ENCODE measurements at regions not wholly inside any gene's neighbourhood (a gene's known extent, or its start where the extent isn't known, plus 50 kb on each side); places are given as distances from the start of the nearest gene placed in this dataset.

DNA sequence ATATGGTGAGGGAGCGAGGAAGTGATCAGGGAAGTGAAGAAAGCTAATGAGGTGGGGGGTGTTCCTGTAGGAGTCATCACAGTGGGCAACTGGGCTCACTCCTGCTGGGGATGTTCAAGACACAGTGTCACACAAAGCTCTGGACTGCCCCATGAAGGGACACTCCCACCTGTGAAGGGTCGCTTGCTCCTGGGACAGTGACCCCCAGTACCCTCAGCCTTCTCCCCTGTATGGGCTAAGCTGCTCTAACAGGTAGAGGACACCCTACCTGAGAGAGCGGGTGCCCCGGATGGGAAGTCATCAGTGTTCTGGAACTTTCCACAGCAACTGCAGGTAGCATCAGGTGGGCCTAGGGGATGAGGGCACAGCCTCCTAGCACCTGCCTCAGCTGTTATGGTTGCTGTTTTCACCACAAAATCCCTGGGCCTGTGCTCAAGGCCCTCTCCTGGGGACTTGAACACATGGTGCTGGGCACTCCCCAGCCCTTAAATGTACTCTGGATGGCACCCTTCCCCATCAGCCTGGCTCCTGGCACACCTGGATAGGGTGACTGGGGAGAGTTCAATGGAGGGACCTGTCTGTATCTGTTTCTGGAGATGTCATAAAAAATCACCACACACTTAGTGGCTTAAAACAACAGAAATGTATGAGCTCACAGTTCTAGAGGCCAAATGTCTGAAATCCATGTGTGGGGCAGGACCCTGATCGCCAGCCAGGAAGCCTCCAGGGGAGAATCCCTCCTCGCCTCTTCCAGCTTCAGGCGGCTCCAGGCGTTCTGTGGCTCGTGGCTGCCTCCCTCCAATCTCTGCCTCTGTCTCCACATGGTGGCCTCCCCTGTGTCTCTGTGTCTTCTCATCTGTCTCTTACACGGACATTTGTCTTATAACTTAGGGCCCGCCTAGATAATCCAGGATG is 104.0 kb upstream of the CDH5 start:
- Mint-ChIP-seq H3K9me3 (ENCODE audit: insufficient read depth) (no peaks in the 10 kb centered on the region), H3K27me3 (ENCODE audit: low read depth) (peaks cover 10% of the 10 kb centered on the region), H3K4me3 (no peak overlapping the region), H3K27ac (no peak overlapping the region), H3K36me3 (ENCODE audit: low read depth) (no peaks in the 10 kb centered on the region), H3K4me1 (ENCODE audit: low read depth) (peaks cover 3% of the 10 kb centered on the region)
- DNase-seq (no peak), ATAC-seq (no peak)
- POLR2A ChIA-PET: no interaction called here
- CTCF ChIA-PET: interaction anchor here (1.3 kb wide), 1 partner anchor 13 kb away, joined by 4 read pairs; no protein-coding TSS in a partner anchor

DNA sequence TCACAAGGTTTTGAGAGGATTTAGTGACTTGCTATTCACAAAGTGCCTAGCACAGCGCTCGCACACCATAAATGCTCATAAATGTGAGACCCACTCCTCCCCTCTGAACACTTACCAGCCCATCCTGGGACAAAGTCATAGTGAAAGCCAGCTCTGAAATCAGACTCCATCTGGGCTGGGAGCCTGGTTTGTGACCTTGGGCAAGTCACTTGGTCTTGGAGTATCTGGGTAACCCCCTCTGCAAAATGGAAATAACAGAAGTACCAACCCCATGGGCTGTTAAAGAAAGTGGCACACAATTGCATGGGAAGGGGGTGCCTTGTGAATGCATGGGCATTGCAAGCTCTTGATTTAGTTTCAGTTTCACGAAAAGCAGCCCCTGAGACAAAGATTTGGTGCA is 104.7 kb upstream of the CDH5 start:
- ATAC-seq (no peak), DNase-seq (no peak)
- Mint-ChIP-seq H3K27ac (no peak overlapping the region), H3K27me3 (ENCODE audit: low read depth) (peaks cover 7% of the 10 kb centered on the region), H3K4me3 (no peak overlapping the region), H3K4me1 (ENCODE audit: low read depth) (peaks cover 3% of the 10 kb centered on the region), H3K36me3 (ENCODE audit: low read depth) (no peaks in the 10 kb centered on the region), H3K9me3 (ENCODE audit: insufficient read depth) (no peaks in the 10 kb centered on the region)
- ChIA-PET POLR2A (no interaction called here), CTCF (interaction anchor here (0.8 to 1.3 kb wide), 2 partner anchors 10 to 14 kb away, joined by 3 to 4 read pairs; no protein-coding TSS in a partner anchor)

DNA sequence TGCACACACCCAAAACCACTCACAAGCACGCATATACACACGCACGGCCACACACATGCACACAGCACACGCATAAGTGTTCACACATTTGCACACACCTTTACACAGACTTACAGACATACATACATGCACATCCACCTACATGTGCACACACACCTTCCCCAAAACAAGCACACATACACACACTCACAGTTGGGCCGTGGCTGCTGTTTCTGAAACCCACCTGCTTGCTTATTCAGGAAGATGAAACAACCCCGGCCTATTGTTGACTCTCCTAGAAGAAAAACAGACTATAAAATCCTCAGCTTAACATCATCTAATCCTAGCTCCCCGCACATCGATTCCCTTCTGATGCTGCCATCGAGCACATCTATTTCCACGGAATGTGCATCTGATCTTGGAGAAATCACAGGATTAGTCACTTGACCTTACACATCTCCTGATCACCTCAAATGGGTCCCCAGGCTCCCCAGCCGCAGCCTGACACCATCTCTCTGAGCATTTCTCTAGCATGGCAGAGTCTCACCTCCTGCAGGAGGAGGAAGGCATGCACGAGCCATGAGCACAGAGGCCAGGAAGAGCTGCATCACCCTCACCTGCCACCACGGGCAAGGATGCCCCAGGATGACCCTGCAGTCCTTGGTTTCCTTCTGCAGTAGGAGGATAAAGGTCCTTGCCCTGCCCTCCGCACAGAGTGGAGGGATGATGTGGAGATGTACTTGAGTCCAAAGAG is 105.8 kb upstream of the CDH5 start:
- no peak overlapping the region for H3K27ac Mint-ChIP-seq
- no peaks in the 10 kb centered on the region for H3K36me3 Mint-ChIP-seq (ENCODE audit: low read depth)
- no peak overlapping the region for H3K4me3 Mint-ChIP-seq
- H3K27me3 Mint-ChIP-seq (ENCODE audit: low read depth): no peaks in the 10 kb centered on the region
- H3K4me1 Mint-ChIP-seq (ENCODE audit: low read depth): no peaks in the 10 kb centered on the region
- ATAC-seq: no peak
- ChIA-PET POLR2A (no interaction called here), CTCF (interaction anchor here (0.8 kb wide), 1 partner anchor 11 kb away, joined by 3 read pairs; no protein-coding TSS in a partner anchor)
- DNase-seq: no peak
- no peaks in the 10 kb centered on the region for H3K9me3 Mint-ChIP-seq (ENCODE audit: insufficient read depth)

DNA sequence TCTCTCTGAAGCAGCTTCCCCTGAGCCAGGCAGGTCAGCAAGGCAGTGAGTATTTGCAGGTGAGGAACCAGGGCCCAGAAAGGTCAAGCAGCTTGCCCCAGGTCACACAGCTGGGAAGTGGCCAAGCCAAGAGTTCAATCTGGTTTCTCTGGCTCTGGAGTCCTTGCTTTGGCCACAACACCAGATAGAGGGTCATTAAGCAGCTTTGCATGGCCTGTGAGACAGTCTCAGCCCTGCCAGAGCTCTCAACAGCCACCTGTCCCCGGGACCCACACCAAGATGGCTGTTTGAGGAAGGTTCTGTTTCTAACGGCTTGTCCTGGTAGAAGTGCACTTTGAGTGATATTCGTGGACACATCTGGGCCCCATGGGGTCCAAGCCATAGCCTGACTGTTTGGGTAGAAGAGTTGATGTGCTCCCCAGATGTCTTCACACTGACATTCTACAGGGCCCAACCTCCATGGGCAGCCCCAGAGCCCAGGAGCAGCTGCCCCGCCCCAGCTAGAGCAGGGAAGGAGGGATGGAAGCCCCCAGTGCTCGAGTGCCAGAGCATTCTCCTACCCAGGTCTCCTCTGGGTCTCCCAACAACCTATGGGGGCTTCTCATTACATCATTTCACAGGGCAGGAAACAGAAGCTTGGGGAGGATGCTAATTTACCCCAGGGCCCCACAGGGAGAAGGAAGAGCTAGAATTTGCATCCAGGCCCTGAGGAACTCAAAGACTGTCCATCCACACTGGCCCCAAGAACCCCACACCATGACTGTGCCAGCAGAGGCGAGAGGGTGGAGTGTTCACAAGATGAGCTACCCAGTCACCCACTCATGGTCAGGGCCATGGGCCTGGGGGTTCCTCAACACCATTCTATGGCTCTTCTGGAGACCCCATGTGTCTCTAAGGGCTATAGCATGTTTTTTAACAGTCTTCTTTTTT is 107.3 kb upstream of the CDH5 start:
- no peak overlapping the region for H3K4me3 Mint-ChIP-seq
- no peaks in the 10 kb centered on the region for H3K4me1 Mint-ChIP-seq (ENCODE audit: low read depth)
- no peaks in the 10 kb centered on the region for H3K9me3 Mint-ChIP-seq (ENCODE audit: insufficient read depth)
- ChIA-PET CTCF (no interaction called here), POLR2A (no interaction called here)
- no peaks in the 10 kb centered on the region for H3K36me3 Mint-ChIP-seq (ENCODE audit: low read depth)
- no peak for ATAC-seq
- no peak overlapping the region for H3K27ac Mint-ChIP-seq
- no peak for DNase-seq
- H3K27me3 Mint-ChIP-seq (ENCODE audit: low read depth): no peaks in the 10 kb centered on the region

DNA sequence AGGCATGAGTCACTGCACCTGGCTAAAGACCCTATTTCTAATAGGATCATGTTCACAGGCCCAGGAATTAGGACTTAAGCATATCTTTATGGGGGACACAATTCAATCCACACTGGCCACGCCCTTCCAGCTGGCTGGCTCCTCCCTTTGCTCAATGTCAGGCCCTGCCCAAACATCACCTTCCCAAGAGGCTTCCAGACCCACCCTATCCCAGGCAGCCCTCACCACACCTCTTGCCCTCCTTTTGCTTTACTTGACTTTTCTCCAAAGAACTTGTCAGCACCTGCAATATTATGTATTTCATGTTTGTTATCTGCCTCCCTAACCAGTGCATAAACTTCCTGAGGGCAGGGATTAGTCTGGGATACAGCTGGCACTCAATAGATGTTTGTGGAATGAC is 109.6 kb upstream of the CDH5 start:
- no peak overlapping the region for H3K4me3 Mint-ChIP-seq
- H3K4me1 Mint-ChIP-seq (ENCODE audit: low read depth): no peaks in the 10 kb centered on the region
- no peak overlapping the region for H3K27ac Mint-ChIP-seq
- DNase-seq (no peak), ATAC-seq (no peak)
- no peaks in the 10 kb centered on the region for H3K27me3 Mint-ChIP-seq (ENCODE audit: low read depth)
- CTCF ChIA-PET: interaction anchor here (1.1 kb wide), 1 partner anchor 12 kb away, joined by 3 read pairs; no protein-coding TSS in a partner anchor
- no peaks in the 10 kb centered on the region for H3K9me3 Mint-ChIP-seq (ENCODE audit: insufficient read depth)
- no peaks in the 10 kb centered on the region for H3K36me3 Mint-ChIP-seq (ENCODE audit: low read depth)
- POLR2A ChIA-PET: no interaction called here

DNA sequence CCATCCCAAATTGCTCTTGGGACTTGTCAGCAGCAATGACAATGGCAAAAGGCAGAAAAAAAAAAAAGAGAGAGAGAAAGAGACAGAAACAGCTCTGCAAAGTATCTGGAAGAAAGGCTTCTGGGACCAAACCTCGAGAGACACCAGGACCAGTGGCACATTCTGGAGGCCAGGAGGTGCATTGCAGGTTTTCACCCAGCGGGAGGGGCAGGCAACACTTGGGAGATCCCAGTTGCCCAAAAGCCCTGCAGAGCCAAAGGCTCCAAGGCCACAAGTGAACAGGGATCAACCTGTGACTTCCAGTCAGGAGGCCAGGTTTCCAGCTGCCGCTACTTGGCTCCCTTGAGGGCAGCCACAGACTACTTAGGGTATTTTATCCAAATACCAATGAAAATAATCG is 110.8 kb upstream of the CDH5 start:
- Mint-ChIP-seq H3K9me3 (ENCODE audit: insufficient read depth) (no peaks in the 10 kb centered on the region), H3K4me1 (ENCODE audit: low read depth) (no peaks in the 10 kb centered on the region), H3K27ac (no peak overlapping the region), H3K36me3 (ENCODE audit: low read depth) (no peaks in the 10 kb centered on the region), H3K27me3 (ENCODE audit: low read depth) (no peaks in the 10 kb centered on the region), H3K4me3 (no peak overlapping the region)
- ChIA-PET CTCF (no interaction called here), POLR2A (no interaction called here)
- DNase-seq: no peak
- ATAC-seq: no peak

DNA sequence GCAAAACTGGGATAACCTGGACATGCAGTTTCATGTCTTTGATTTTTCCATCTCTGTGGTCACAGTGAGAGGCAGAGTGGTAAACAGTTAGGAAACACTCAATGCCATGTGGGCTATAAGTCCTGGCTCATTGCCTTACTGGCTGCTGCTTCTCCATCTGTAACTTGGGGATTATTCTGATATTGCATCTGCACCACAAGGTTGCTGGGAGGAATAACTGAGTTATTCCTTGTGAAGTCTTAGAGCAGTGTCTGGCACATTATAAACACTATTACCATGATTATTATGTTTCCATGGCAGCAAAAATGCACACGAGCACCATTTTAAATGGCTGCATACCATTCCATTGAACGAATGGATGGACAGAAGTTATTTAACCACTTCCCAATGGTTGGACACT is 111.7 kb upstream of the CDH5 start:
- H3K4me1 Mint-ChIP-seq (ENCODE audit: low read depth): no peaks in the 10 kb centered on the region
- H3K27ac Mint-ChIP-seq: no peak overlapping the region
- no peaks in the 10 kb centered on the region for H3K27me3 Mint-ChIP-seq (ENCODE audit: low read depth)
- H3K36me3 Mint-ChIP-seq (ENCODE audit: low read depth): no peaks in the 10 kb centered on the region
- ChIA-PET CTCF (no interaction called here), POLR2A (no interaction called here)
- H3K9me3 Mint-ChIP-seq (ENCODE audit: insufficient read depth): no peaks in the 10 kb centered on the region
- H3K4me3 Mint-ChIP-seq: no peak overlapping the region
- ATAC-seq (no peak), DNase-seq (no peak)

DNA sequence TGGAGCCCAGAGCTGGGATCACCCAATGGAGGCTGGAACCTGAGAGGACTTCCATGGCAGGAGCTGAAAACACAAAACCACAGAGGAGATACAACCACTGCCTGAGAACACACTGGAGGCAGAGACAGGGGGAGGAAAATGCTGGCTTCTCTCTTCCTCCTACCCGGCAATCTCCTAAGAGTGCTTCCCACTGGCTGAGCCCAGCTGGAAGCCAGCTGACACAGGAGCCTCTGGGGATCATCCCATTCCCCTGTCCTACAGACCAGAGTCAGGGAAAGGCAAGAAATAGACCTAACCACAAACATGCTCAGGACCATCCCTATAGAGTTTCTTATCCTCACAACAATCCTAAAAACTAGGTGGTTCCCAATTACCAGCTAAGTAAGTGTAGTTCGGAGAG is 112.4 kb upstream of the CDH5 start:
- Mint-ChIP-seq H3K9me3 (ENCODE audit: insufficient read depth) (no peaks in the 10 kb centered on the region), H3K36me3 (ENCODE audit: low read depth) (no peaks in the 10 kb centered on the region), H3K4me1 (ENCODE audit: low read depth) (no peaks in the 10 kb centered on the region), H3K4me3 (no peak overlapping the region), H3K27ac (no peak overlapping the region), H3K27me3 (ENCODE audit: low read depth) (peaks cover 4% of the 10 kb centered on the region)
- DNase-seq (no peak), ATAC-seq (no peak)
- ChIA-PET CTCF (no interaction called here), POLR2A (interaction anchor here (0.6 kb wide), 1 partner anchor 205 kb away, joined by 3 read pairs; no protein-coding TSS in a partner anchor)

DNA sequence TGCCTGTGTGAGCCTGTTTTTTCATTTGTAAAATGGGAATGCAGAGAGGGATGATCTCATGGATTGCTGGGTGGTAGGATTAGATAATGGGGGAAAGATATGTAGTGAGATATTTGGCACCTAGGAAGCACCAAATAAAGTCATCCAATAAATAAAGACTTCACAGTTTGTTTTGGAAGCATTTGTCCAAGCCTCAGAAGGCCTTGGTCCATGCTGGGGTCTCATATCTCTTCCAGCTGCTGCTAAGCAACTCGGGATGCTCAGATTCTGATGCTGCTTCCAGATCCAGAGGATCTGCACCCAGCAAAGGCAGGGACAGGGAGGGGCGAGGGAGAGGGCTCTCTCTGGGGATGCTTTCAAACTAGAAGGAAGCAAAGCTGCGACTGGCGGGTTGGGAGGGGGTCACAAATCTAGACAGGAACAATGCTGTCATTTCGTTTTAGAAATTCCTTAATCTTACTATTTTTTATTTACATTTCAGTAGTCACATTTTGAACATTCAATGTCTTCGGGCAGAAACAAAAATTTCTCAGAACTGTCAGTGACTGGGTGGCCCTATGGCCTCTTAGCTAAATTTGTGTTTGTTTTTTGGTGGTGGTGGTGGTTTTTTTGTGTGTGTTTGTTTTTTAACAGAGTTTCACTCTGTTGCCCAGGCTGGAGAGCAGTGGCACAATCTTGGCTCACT is 114.9 kb upstream of the CDH5 start:
- Mint-ChIP-seq H3K9me3 (ENCODE audit: insufficient read depth) (no peaks in the 10 kb centered on the region), H3K27me3 (ENCODE audit: low read depth) (peaks cover 4% of the 10 kb centered on the region), H3K4me1 (ENCODE audit: low read depth) (no peaks in the 10 kb centered on the region), H3K4me3 (no peak overlapping the region), H3K36me3 (ENCODE audit: low read depth) (no peaks in the 10 kb centered on the region), H3K27ac (no peak overlapping the region)
- DNase-seq (no peak), ATAC-seq (no peak)
- ChIA-PET POLR2A (no interaction called here), CTCF (no interaction called here)

DNA sequence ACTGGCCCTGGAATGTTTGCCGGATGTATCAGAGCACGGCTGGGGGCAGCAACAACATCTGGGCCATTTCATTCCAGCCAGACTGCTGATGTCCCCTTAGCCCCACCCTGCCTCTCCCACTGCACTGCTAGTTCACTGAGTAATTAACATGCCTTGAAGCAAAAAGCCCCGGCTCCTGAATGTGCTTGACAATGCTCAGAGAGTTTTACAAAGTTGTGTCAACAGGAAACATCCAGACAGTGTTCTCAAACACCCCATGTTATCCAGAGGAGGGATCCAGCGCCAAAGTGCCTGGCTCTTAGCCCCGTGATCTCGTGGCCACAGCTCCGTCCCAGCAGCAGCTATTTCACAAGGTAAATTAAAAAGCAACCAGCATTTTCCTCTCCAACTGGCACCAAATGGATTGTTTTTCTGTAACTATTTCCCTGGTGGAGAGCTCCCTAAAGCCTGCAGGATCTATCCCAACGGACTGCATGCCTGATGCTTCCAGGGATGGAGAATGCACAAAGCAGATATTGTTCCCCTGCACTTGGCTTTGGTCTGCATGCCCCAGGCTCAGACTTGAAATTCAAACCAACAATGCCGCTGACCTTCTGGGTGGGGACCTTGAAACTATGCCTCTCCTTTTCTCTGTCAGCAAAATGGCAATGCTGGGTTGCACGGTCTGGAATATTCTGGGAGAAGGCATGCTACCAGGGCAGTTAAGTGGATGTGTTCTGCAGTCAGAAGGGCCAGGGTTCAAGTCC is 115.6 kb upstream of the CDH5 start:
- DNase-seq (no peak), ATAC-seq (no peak)
- POLR2A ChIA-PET: no interaction called here
- CTCF ChIA-PET: no interaction called here
- Mint-ChIP-seq H3K36me3 (ENCODE audit: low read depth) (no peaks in the 10 kb centered on the region), H3K4me3 (no peak overlapping the region), H3K4me1 (ENCODE audit: low read depth) (no peaks in the 10 kb centered on the region), H3K27me3 (ENCODE audit: low read depth) (peaks cover 4% of the 10 kb centered on the region), H3K27ac (no peak overlapping the region), H3K9me3 (ENCODE audit: insufficient read depth) (no peaks in the 10 kb centered on the region)

Data from activated CD8-positive, alpha-beta T cell treated with anti-CD3 and anti-CD28 coated beads, Interleukin-2, amount 10 ng/mL, durations not matched to agents 7 days and 5 days (primary cell).